ENCODE measurements at regions not wholly inside any gene's neighbourhood (a gene's known extent, or its start where the extent isn't known, plus 50 kb on each side); places are given as distances from the start of the nearest gene placed in this dataset.
A peak's percentile ranks its signal among the peaks of the same experiment; 100 is the strongest.

DNA sequence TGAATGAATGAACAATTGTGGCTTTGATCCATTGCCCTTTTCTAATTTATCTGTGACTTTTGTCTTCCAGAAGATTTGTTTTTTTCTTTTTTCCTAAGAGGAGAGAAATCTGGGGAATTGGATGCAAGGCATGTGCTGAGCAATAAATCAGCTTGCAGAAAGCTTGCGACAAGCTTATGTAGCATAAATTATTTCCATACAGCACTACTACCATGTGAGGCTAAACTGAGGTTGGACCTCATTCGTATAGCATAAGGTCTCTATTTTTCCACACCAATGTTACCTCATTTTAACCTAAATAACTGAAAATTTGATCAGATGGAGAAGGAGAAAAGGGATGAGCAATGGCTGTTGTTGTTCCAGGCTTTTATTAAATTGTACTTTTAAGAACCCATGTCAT is 455.6 kb downstream of the TUSC7 start:
- no peaks in the 10 kb centered on the region for H3K27me3 Mint-ChIP-seq (ENCODE audit: insufficient read depth)
- peak overlapping the region; percentile 71; the same call in 1 of the 2 replicates for H3K27ac Mint-ChIP-seq
- H3K9me3 Mint-ChIP-seq: peaks cover 42% of the 10 kb centered on the region
- H3K4me1 Mint-ChIP-seq (ENCODE audit: low read depth): no peaks in the 10 kb centered on the region
- H3K36me3 Mint-ChIP-seq (ENCODE audit: low read depth): no peaks in the 10 kb centered on the region
- TF ChIP-seq, protein P1, sequence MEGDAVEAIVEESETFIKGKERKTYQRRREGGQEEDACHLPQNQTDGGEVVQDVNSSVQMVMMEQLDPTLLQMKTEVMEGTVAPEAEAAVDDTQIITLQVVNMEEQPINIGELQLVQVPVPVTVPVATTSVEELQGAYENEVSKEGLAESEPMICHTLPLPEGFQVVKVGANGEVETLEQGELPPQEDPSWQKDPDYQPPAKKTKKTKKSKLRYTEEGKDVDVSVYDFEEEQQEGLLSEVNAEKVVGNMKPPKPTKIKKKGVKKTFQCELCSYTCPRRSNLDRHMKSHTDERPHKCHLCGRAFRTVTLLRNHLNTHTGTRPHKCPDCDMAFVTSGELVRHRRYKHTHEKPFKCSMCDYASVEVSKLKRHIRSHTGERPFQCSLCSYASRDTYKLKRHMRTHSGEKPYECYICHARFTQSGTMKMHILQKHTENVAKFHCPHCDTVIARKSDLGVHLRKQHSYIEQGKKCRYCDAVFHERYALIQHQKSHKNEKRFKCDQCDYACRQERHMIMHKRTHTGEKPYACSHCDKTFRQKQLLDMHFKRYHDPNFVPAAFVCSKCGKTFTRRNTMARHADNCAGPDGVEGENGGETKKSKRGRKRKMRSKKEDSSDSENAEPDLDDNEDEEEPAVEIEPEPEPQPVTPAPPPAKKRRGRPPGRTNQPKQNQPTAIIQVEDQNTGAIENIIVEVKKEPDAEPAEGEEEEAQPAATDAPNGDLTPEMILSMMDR (IDR thresholded peaks at IDR 0.05): no peak
- DNase-seq: no peak
- H3K4me3 Mint-ChIP-seq: no peak overlapping the region

DNA sequence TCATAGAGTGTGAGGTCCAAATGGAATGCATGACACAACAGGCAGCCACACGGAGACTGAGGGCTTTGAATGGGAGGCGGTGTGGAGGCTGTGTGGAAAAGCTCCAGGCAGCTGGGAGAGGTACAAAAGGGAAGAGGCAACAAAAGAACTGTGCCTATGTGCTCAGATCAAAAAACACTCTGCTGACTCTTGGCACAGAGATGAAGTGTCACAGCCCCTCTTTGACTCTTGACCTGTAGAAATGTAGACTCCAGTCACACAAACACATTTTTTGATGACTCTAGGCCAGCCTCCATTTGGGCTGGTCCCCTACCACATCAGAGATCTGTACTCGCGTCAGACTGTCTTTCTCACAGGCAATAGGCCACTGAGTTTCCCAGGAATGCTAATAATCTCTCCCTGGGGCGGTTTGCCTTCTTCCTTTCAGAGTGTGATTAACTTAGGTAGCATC is 456.0 kb downstream of the TUSC7 start:
- no peaks in the 10 kb centered on the region for H3K27me3 Mint-ChIP-seq (ENCODE audit: insufficient read depth)
- peak overlapping the region; percentile 71; the same call in 1 of the 2 replicates for H3K27ac Mint-ChIP-seq
- TF ChIP-seq, protein P1 (IDR thresholded peaks at IDR 0.05): no peak
- DNase-seq: peak; percentile 51
- H3K4me1 Mint-ChIP-seq (ENCODE audit: low read depth): no peaks in the 10 kb centered on the region
- H3K36me3 Mint-ChIP-seq (ENCODE audit: low read depth): no peaks in the 10 kb centered on the region
- no peak overlapping the region; the same call in 1 of the 2 replicates for H3K4me3 Mint-ChIP-seq
- H3K9me3 Mint-ChIP-seq: peaks cover 41% of the 10 kb centered on the region

DNA sequence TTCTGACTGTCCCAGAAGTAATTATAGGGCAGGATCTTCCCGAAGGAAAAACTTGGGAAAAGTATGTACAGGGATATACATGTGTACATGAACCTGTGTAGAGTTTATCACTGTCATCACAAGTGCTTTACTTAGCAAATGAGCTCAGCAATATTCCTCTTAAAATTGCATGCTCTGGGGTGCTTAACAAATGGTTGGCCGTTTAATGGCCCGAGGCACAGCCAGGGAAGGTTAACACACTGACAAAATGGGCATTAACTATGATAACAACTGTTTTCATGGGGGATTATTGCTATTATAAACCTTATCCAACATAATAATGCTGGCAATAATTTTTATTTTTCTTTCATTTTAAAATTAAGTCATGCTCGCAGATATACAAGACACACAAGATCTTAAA is 459.3 kb downstream of the TUSC7 start:
- Mint-ChIP-seq H3K9me3 (peaks cover 59% of the 10 kb centered on the region), H3K4me1 (ENCODE audit: low read depth) (no peaks in the 10 kb centered on the region), H3K4me3 (no peak overlapping the region), H3K36me3 (ENCODE audit: low read depth) (no peaks in the 10 kb centered on the region), H3K27ac (no peak overlapping the region), H3K27me3 (ENCODE audit: insufficient read depth) (no peaks in the 10 kb centered on the region)
- DNase-seq: no peak
- TF ChIP-seq, protein P1 (IDR thresholded peaks at IDR 0.05): no peak

GRCh38 chr3:117170094-117170493 is 460.5 kb downstream of the TUSC7 start:
- Mint-ChIP-seq H3K4me1 (ENCODE audit: low read depth) (no peaks in the 10 kb centered on the region), H3K36me3 (ENCODE audit: low read depth) (no peaks in the 10 kb centered on the region), H3K4me3 (no peak overlapping the region), H3K9me3 (peaks cover 52% of the 10 kb centered on the region), H3K27me3 (ENCODE audit: insufficient read depth) (no peaks in the 10 kb centered on the region), H3K27ac (no peak overlapping the region)
- TF ChIP-seq, protein P1 (IDR thresholded peaks at IDR 0.05): no peak
- DNase-seq: no peak

GRCh38 chr3:117171124-117171523 is 461.5 kb downstream of the TUSC7 start:
- Mint-ChIP-seq H3K4me3 (no peak overlapping the region), H3K36me3 (ENCODE audit: low read depth) (no peaks in the 10 kb centered on the region), H3K27ac (no peak overlapping the region), H3K4me1 (ENCODE audit: low read depth) (no peaks in the 10 kb centered on the region), H3K27me3 (ENCODE audit: insufficient read depth) (no peaks in the 10 kb centered on the region), H3K9me3 (peaks cover 44% of the 10 kb centered on the region; the same call in 1 of the 2 replicates)
- TF ChIP-seq, protein P1 (IDR thresholded peaks at IDR 0.05): no peak
- no peak for DNase-seq

GRCh38 chr3:117172426-117172825 is 462.8 kb downstream of the TUSC7 start:
- H3K9me3 Mint-ChIP-seq: peaks cover 38% of the 10 kb centered on the region; the same call in 1 of the 2 replicates
- no peak overlapping the region for H3K27ac Mint-ChIP-seq
- TF ChIP-seq, protein P1 (IDR thresholded peaks at IDR 0.05): no peak
- no peak overlapping the region for H3K4me3 Mint-ChIP-seq
- no peaks in the 10 kb centered on the region for H3K36me3 Mint-ChIP-seq (ENCODE audit: low read depth)
- H3K27me3 Mint-ChIP-seq (ENCODE audit: insufficient read depth): 0 out of 2 replicates have a peak, but pooled peaks cover under 1% of the 10 kb centered on the region
- no peaks in the 10 kb centered on the region for H3K4me1 Mint-ChIP-seq (ENCODE audit: low read depth)
- DNase-seq: no peak
